Astrocyte (in vitro differentiated cells and primary cell): ENCODE measurements at regions not wholly inside any gene's neighbourhood (a gene's known extent, or its start where the extent isn't known, plus 50 kb on each side); places are given as distances from the start of the nearest gene placed in this dataset.

Experiments used
- DNase-seq: peaks from one replicate; pipeline ENCODE4 v3.0.0-alpha.2; 2010; ENCODE audit warnings: low read depth
- FAIRE-seq: peaks from 2 replicates; lab custom pipeline; 2011; peaks lifted over from hg19 to GRCh38; lab: Jason Lieb, UNC
- H2AFZ ChIP-seq: 2 replicates; pipeline ENCODE4 v1.6.0; 2012; ENCODE audit warnings: low read depth, low read length, inconsistent platforms
- H3K27ac ChIP-seq: 2 replicates; pipeline ENCODE4 v1.5.1; 2011; ENCODE audit warnings: low read depth, low read length, inconsistent platforms
- H3K27me3 ChIP-seq: 2 replicates; pipeline ENCODE4 v1.6.0; 2011; ENCODE audit warnings: low read length, inconsistent platforms; ENCODE audit not compliant: insufficient read depth
- H3K36me3 ChIP-seq: 2 replicates; pipeline ENCODE4 v1.5.1; 2011; ENCODE audit warnings: low read length, inconsistent platforms; ENCODE audit not compliant: insufficient read depth
- H3K4me1 ChIP-seq: 2 replicates; pipeline ENCODE4 v1.5.1; 2011; ENCODE audit warnings: low read length, inconsistent platforms; ENCODE audit not compliant: insufficient read depth
- H3K4me2 ChIP-seq: 2 replicates; pipeline ENCODE4 v1.6.0; 2012; ENCODE audit warnings: low read length, inconsistent platforms
- H3K4me3 ChIP-seq: 2 replicates; pipeline ENCODE4 v1.5.1; 2011; ENCODE audit warnings: low read depth, mild to moderate bottlenecking, low read length, inconsistent platforms; ENCODE audit not compliant: insufficient read depth
- H3K79me2 ChIP-seq: 2 replicates; pipeline ENCODE4 v1.6.0; 2012; ENCODE audit warnings: mild to moderate bottlenecking, low read length, inconsistent platforms; ENCODE audit not compliant: insufficient read depth
- H3K9ac ChIP-seq: 2 replicates; pipeline ENCODE4 v1.6.0; 2012; ENCODE audit warnings: mild to moderate bottlenecking, low read length, inconsistent platforms
- H3K9me3 ChIP-seq: 2 replicates; pipeline ENCODE4 v1.5.1; 2012; ENCODE audit warnings: low read depth, mild to moderate bottlenecking, low read length, inconsistent platforms; ENCODE audit not compliant: insufficient read depth
- H4K20me1 ChIP-seq: 2 replicates; pipeline ENCODE4 v1.6.0; 2012; ENCODE audit warnings: low read length, inconsistent platforms; ENCODE audit not compliant: insufficient read depth
- H3K27ac Mint-ChIP-seq: one replicate; pipeline ENCODE4 v1.8.0; 2021; ENCODE audit warnings: mild to moderate bottlenecking, mixed read lengths; ENCODE audit not compliant: unreplicated experiment
- H3K27me3 Mint-ChIP-seq: one replicate; pipeline ENCODE4 v1.8.0; 2021; ENCODE audit warnings: low read depth, mixed read lengths; ENCODE audit not compliant: unreplicated experiment
- H3K36me3 Mint-ChIP-seq: one replicate; pipeline ENCODE4 v1.8.0; 2021; ENCODE audit warnings: low read depth, mixed read lengths; ENCODE audit not compliant: unreplicated experiment
- H3K4me1 Mint-ChIP-seq: one replicate; pipeline ENCODE4 v1.8.0; 2021; ENCODE audit warnings: low read depth, mixed read lengths; ENCODE audit not compliant: unreplicated experiment
- H3K4me3 Mint-ChIP-seq: one replicate; pipeline ENCODE4 v1.8.0; 2021; ENCODE audit warnings: mild to moderate bottlenecking, moderate library complexity, mixed read lengths; ENCODE audit not compliant: unreplicated experiment
- H3K9me3 Mint-ChIP-seq: one replicate; pipeline ENCODE4 v1.8.0; 2021; ENCODE audit warnings: mild to moderate bottlenecking, mixed read lengths; ENCODE audit not compliant: unreplicated experiment
- CTCF ChIP-seq: IDR thresholded peaks from 2 replicates; pipeline ENCODE4 v1.5.1; 2011; ENCODE audit warnings: low read depth, mild to moderate bottlenecking, inconsistent platforms, low read length, moderate library complexity; ENCODE audit not compliant: insufficient read depth
- EZH2 ChIP-seq: IDR thresholded peaks from 2 replicates; pipeline ENCODE4 v1.6.1; 2012; ENCODE audit warnings: mild to moderate bottlenecking, low read length, inconsistent platforms; ENCODE audit not compliant: insufficient read depth

GRCh38 chr4:130812117-130812765, 1716.3 kb downstream of the C4orf33 start:
- no peaks in the 10 kb centered on the region for H3K4me1 Mint-ChIP-seq
- Histone ChIP-seq H2AFZ (no peak overlapping the region), H3K36me3 (no peaks in the 10 kb centered on the region), H4K20me1 (no peaks in the 10 kb centered on the region), H3K4me2 (no peak overlapping the region), H3K9me3 (no peaks in the 10 kb centered on the region), H3K79me2 (no peaks in the 10 kb centered on the region), H3K4me3 (no peak overlapping the region), H3K27me3 (no peaks in the 10 kb centered on the region), H3K4me1 (no peaks in the 10 kb centered on the region), H3K9ac (no peak overlapping the region), H3K27ac (no peak overlapping the region)
- H3K9me3 Mint-ChIP-seq: no peaks in the 10 kb centered on the region
- no peaks in the 10 kb centered on the region for H3K36me3 Mint-ChIP-seq
- FAIRE-seq: no peak
- no peak for TF ChIP-seq CTCF
- H3K27ac Mint-ChIP-seq: no peak overlapping the region
- H3K27me3 Mint-ChIP-seq: no peaks in the 10 kb centered on the region
- no peak overlapping the region for H3K4me3 Mint-ChIP-seq
- no peak for DNase-seq

GRCh38 chr4:130814896-130815295, 1718.9 kb downstream of the C4orf33 start:
- no peaks in the 10 kb centered on the region for H3K9me3 Mint-ChIP-seq
- FAIRE-seq: no peak

More at GRCh38 chr4:130814896-130815295, 1718.9 kb downstream of the C4orf33 start:
- Histone ChIP-seq H3K4me2 (no peak overlapping the region), H3K9me3 (no peaks in the 10 kb centered on the region), H3K79me2 (no peaks in the 10 kb centered on the region), H4K20me1 (no peaks in the 10 kb centered on the region), H3K27ac (no peak overlapping the region), H3K4me1 (no peaks in the 10 kb centered on the region), H2AFZ (no peak overlapping the region), H3K9ac (no peak overlapping the region), H3K27me3 (no peaks in the 10 kb centered on the region), H3K36me3 (no peaks in the 10 kb centered on the region), H3K4me3 (no peak overlapping the region)
- no peak overlapping the region for H3K4me3 Mint-ChIP-seq
- no peak for DNase-seq
- no peaks in the 10 kb centered on the region for H3K36me3 Mint-ChIP-seq
- H3K27ac Mint-ChIP-seq: no peak overlapping the region
- no peaks in the 10 kb centered on the region for H3K4me1 Mint-ChIP-seq
- no peak for TF ChIP-seq EZH2
- TF ChIP-seq CTCF: no peak
- H3K27me3 Mint-ChIP-seq: no peaks in the 10 kb centered on the region
